Stomach (tissue), 4 donors: ENCODE measurements at regions not wholly inside any gene's neighbourhood (a gene's known extent, or its start where the extent isn't known, plus 50 kb on each side); places are given as distances from the start of the nearest gene placed in this dataset.

Experiments
- EP300 ChIP-seq: sonication (generic); formaldehyde crosslinking; IDR thresholded peaks from one replicate; pipeline ENCODE4 v1.6.1; 2017; ENCODE audit warnings: antibody characterized with exemption
- POLR2A ChIP-seq, 4 donors: fragments of 450-650 bp; IDR thresholded peaks; one replicate each; pipeline ENCODE4 v1.6.1; 2016; ENCODE audit warnings: antibody characterized with exemption in 4 of 4, control low read depth in 2 of 4, mild to moderate bottlenecking in 1 of 4, moderate library complexity in 1 of 4
- POLR2AphosphoS5 ChIP-seq, 3 donors: sonication (generic); formaldehyde crosslinking; IDR thresholded peaks; one replicate each; pipeline ENCODE4 v1.6.1; 2016; ENCODE audit warnings: antibody characterized with exemption in 3 of 3
- TF ChIP-seq, protein P1 (sequence below), 7 experiments: fragments of 450-650 bp in 4 of 7; fragments of 200-600 bp in 3 of 7; sonication (generic) in 3 of 7; IDR thresholded peaks; one replicate each; pipeline ENCODE4 v1.5.1; 2016 to 2019; ENCODE audit warnings: antibody characterized with exemption in 7 of 7, control low read depth in 2 of 7, mild to moderate bottlenecking in 1 of 7

DNA sequence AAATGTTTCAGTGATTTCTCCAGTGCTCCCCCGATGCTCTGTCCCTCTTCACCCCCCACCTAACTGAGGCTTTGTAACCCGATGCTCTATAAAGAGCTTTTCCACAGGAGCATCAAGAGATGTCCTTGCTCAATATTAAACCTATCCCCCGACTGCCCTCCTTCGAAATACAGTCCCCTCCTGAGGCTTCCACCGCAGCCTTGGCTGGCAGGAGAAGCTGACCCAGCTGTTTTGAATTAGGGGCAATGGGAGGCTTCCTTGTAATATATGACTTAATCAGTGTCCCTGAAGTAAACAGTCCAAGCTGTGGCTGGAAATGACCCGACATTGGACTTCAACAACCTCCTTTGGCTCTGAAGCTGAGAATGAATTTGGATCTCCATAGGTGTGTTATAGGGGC is 62.4 kb downstream of the TMEM30B start:
- TF ChIP-seq, protein P1, sequence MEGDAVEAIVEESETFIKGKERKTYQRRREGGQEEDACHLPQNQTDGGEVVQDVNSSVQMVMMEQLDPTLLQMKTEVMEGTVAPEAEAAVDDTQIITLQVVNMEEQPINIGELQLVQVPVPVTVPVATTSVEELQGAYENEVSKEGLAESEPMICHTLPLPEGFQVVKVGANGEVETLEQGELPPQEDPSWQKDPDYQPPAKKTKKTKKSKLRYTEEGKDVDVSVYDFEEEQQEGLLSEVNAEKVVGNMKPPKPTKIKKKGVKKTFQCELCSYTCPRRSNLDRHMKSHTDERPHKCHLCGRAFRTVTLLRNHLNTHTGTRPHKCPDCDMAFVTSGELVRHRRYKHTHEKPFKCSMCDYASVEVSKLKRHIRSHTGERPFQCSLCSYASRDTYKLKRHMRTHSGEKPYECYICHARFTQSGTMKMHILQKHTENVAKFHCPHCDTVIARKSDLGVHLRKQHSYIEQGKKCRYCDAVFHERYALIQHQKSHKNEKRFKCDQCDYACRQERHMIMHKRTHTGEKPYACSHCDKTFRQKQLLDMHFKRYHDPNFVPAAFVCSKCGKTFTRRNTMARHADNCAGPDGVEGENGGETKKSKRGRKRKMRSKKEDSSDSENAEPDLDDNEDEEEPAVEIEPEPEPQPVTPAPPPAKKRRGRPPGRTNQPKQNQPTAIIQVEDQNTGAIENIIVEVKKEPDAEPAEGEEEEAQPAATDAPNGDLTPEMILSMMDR (IDR thresholded peaks at IDR 0.05) = no peak
- TF ChIP-seq POLR2AphosphoS5 (IDR thresholded peaks at IDR 0.05) (no peak), POLR2A (IDR thresholded peaks at IDR 0.05) (no peak), EP300 (no peak)
